Subcutaneous abdominal adipose tissue (tissue), 5 donors: ENCODE measurements at regions not wholly inside any gene's neighbourhood (a gene's known extent, or its start where the extent isn't known, plus 50 kb on each side); places are given as distances from the start of the nearest gene placed in this dataset.

ENCODE experiments used
- H3K27ac ChIP-seq: one replicate; pipeline ENCODE4 v1.7.0; 2013; ENCODE audit warnings: low read depth, mild to moderate bottlenecking, inconsistent platforms, low read length, moderate library complexity
- H3K27me3 ChIP-seq, 5 donors: one replicate each; pipeline ENCODE4 v1.7.0; 2013; ENCODE audit warnings: low read length in 5 of 5, inconsistent platforms in 1 of 5; ENCODE audit not compliant: control insufficient read depth in 5 of 5, insufficient read depth in 4 of 5
- H3K36me3 ChIP-seq, 5 donors: one replicate each; pipeline ENCODE4 v1.7.0; 2013; ENCODE audit warnings: low read length in 5 of 5; ENCODE audit not compliant: control insufficient read depth in 5 of 5, insufficient read depth in 5 of 5
- H3K4me1 ChIP-seq, 5 donors: one replicate each; pipeline ENCODE4 v1.7.0; 2013; ENCODE audit warnings: low read length in 5 of 5, mild to moderate bottlenecking in 3 of 5, moderate library complexity in 1 of 5; ENCODE audit not compliant: control insufficient read depth in 5 of 5, insufficient read depth in 5 of 5
- H3K4me3 ChIP-seq, 5 donors: one replicate each; pipeline ENCODE4 v1.7.0; 2013; ENCODE audit warnings: low read length in 5 of 5, low read depth in 1 of 5
- H3K9ac ChIP-seq, 5 donors: one replicate each; pipeline ENCODE4 v1.7.0; 2013; ENCODE audit warnings: low read length in 5 of 5, mild to moderate bottlenecking in 4 of 5, moderate library complexity in 3 of 5
- H3K9me3 ChIP-seq, 5 donors: one replicate each; pipeline ENCODE4 v1.7.0; 2013; ENCODE audit warnings: low read length in 5 of 5; ENCODE audit not compliant: control insufficient read depth in 5 of 5
- donor health status: healthy.
- donor health status: healthy.
- donor health status: healthy.
- donor health status: healthy.
- donor health status: healthy.

- H3K27ac ChIP-seq: peak overlapping the region; percentile 98
- peaks cover 0 to 4% (median 4%) of the 10 kb centered on the region in 5 donors for H3K9me3 ChIP-seq
- H3K36me3 ChIP-seq: no peaks in the 10 kb centered on the region
- H3K4me1 ChIP-seq: peaks cover 0 to 29% (median 24%) of the 10 kb centered on the region in 5 donors
- H3K4me3 ChIP-seq: peak overlapping the region; percentile 67 to 89 (median 81)
- peak overlapping the region; percentile 70 to 96 (median 79) for H3K9ac ChIP-seq
- H3K27me3 ChIP-seq: no peaks in the 10 kb centered on the region
Observed at GRCh38 chr2:64751286-64752260, 97.9 kb upstream of the SERTAD2 start.

- Histone ChIP-seq H3K4me1 (peaks cover 0 to 24% (median 21%) of the 10 kb centered on the region in 5 donors), H3K4me3 (no peak overlapping the region), H3K27ac (no peak overlapping the region), H3K27me3 (no peaks in the 10 kb centered on the region), H3K9me3 (peaks cover 0 to 4% (median 4%) of the 10 kb centered on the region in 5 donors), H3K36me3 (no peaks in the 10 kb centered on the region), H3K9ac (no peak overlapping the region)
Observed at GRCh38 chr2:64753399-64753798, 99.7 kb upstream of the SERTAD2 start.

GRCh38 chr2:64754570-64754969 lies 100.9 kb upstream of the SERTAD2 start:
- Histone ChIP-seq H3K27me3 (no peaks in the 10 kb centered on the region), H3K4me3 (no peak overlapping the region), H3K27ac (no peak overlapping the region), H3K4me1 (peaks cover 0 to 13% (median 10%) of the 10 kb centered on the region in 5 donors), H3K36me3 (no peaks in the 10 kb centered on the region), H3K9ac (no peak overlapping the region), H3K9me3 (peaks cover 0 to 4% (median 4%) of the 10 kb centered on the region in 5 donors)

DNA sequence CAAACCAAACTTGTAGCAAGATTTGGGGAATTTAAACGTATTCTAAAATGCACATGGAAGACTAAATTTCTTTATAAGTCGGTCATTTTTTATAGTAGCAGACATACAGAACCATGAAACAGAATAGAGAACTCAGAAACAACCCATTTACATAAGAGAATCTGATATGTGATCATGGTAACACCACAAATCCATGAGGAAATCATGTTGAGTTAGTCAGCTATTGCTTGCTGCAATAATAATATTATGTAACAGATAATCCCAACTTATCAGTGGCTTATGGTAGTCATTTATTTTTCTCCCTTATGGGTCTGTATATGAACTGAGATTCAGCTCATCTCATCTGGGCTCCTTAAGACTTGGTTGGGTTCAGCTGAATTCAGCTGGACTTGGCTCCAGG lies 103.4 kb upstream of the SERTAD2 start:
- Histone ChIP-seq H3K4me3 (no peak overlapping the region), H3K27ac (no peak overlapping the region), H3K36me3 (no peaks in the 10 kb centered on the region), H3K4me1 (peaks cover 0 to 3% (median 2%) of the 10 kb centered on the region in 5 donors), H3K9ac (no peak overlapping the region), H3K9me3 (peaks cover 0 to 4% (median 4%) of the 10 kb centered on the region in 5 donors), H3K27me3 (no peaks in the 10 kb centered on the region)

GRCh38 chr2:64760128-64760527 lies 106.4 kb upstream of the SERTAD2 start:
- peaks cover 0 to 2% (median 0%) of the 10 kb centered on the region in 5 donors for H3K4me1 ChIP-seq
- H3K9me3 ChIP-seq: peaks cover 0 to 4% (median 4%) of the 10 kb centered on the region in 5 donors
- no peak overlapping the region for H3K27ac ChIP-seq
- no peak overlapping the region for H3K4me3 ChIP-seq
- H3K27me3 ChIP-seq: no peaks in the 10 kb centered on the region
- H3K36me3 ChIP-seq: no peaks in the 10 kb centered on the region
- H3K9ac ChIP-seq: no peak overlapping the region

DNA sequence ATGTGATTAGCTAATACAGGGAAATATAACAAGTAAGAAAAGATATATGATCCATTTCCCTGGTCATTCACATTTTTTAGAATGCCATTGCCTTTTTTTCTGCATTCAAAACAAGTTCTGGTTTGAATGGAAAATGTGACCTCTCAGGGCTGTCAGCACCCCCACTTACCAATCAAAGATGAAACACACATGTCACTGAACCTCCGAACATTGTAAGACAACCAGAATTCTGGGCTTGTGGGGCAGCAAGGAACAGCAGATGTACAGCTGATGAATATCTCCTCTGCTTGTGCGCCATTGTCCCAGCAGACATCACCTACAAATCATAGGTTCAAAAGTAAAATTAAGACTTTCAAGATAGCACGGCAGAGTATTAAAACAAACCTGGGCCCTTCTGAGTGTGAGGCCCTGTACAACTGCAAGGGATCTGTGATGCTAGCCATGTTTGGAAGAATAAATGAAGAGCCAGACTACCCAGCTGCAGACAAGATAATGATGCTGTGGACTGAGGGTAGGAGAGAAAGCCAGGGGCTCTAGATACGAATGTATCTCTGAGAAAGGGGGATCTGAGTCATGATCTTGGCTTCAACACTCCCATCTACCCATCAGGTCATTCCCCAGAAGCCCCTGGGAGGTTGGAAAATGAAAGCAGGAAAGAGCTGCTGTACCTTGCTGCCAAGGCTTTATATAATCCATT lies 108.7 kb upstream of the SERTAD2 start:
- H3K27ac ChIP-seq: no peak overlapping the region
- H3K4me3 ChIP-seq: no peak overlapping the region
- no peaks in the 10 kb centered on the region for H3K36me3 ChIP-seq
- H3K27me3 ChIP-seq: no peaks in the 10 kb centered on the region
- H3K9ac ChIP-seq: no peak overlapping the region
- H3K4me1 ChIP-seq: peaks cover 0 to 12% (median 7%) of the 10 kb centered on the region in 5 donors
- H3K9me3 ChIP-seq: no peaks in the 10 kb centered on the region

DNA sequence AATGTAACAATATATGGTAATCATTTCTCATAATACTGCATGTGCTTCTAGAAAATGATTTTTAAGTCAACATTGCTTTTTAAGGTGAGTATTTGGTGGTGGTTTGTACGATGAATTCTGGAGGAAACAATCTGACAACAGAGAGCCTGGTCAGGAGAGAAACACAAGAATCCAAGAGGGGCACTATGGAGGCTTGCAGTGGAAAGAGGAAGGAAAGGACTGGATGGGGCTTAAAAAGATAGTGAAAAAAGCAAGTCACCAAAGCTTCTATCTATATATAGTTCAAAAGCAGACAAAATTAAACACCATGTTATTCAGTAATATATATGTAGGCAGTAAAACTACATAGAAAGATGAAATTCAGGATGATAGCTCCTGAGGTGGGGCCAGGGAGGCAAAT lies 109.4 kb upstream of the SERTAD2 start:
- Histone ChIP-seq H3K9me3 (no peaks in the 10 kb centered on the region), H3K27me3 (no peaks in the 10 kb centered on the region), H3K4me3 (no peak overlapping the region), H3K9ac (no peak overlapping the region), H3K27ac (no peak overlapping the region), H3K36me3 (no peaks in the 10 kb centered on the region), H3K4me1 (peaks cover 0 to 16% (median 7%) of the 10 kb centered on the region in 5 donors)

GRCh38 chr2:64765160-64765805 lies 111.6 kb upstream of the SERTAD2 start:
- H3K27ac ChIP-seq: no peak overlapping the region
- peaks cover 0 to 23% (median 17%) of the 10 kb centered on the region in 5 donors for H3K4me1 ChIP-seq
- H3K27me3 ChIP-seq: no peaks in the 10 kb centered on the region
- no peaks in the 10 kb centered on the region for H3K36me3 ChIP-seq
- H3K9ac ChIP-seq: no peak overlapping the region
- no peak overlapping the region for H3K4me3 ChIP-seq
- no peaks in the 10 kb centered on the region for H3K9me3 ChIP-seq

DNA sequence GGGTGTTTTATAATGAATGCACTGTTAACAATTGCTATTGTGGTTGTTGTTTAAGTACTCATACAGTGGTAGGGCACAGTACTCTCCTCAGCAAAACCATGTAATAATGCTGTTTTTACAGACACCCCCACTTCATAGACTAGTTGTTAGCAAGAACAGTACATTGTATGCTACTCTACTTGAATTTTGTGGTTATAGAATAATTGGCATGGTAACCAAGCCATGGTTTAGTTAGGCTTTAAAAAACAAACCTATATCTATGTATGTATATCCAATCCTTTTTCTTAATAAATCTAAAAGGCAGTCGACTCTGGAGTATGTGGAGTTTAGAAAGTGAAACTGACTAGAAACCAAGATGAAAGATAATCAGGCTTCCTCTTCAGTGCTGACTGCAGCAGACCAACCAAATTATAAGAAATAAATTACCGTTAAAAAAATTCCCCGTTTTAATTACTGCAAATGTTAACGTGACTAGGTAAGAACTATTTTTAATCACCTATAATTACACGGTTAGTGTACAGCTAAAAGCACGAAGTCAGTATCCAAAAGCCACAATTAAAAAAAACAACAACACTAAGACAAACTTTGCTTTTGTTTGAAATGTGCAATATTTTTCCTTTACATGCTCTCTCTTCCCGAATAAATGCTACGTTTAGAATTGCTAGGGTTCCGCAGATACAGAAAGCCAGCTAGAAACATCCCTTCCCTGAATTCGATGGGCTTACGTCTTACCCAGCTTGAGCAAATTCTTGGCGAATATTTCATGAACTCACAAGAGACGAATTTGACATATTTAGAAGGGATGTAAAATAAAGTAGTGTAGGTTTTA lies 113.3 kb upstream of the SERTAD2 start:
- H3K36me3 ChIP-seq: no peaks in the 10 kb centered on the region
- H3K27me3 ChIP-seq: no peaks in the 10 kb centered on the region
- peak overlapping the region; percentile 78 to 92 (median 83) for H3K9ac ChIP-seq
- peak overlapping the region; percentile 62 to 86 (median 80) for H3K4me3 ChIP-seq
- H3K9me3 ChIP-seq: peaks cover 0 to 2% (median 0%) of the 10 kb centered on the region in 5 donors
- peak overlapping the region; percentile 96 for H3K27ac ChIP-seq
- peaks cover 0 to 32% (median 22%) of the 10 kb centered on the region in 5 donors for H3K4me1 ChIP-seq
